Neural cell (in vitro differentiated cells): ENCODE measurements at regions not wholly inside any gene's neighbourhood (a gene's known extent, or its start where the extent isn't known, plus 50 kb on each side); places are given as distances from the start of the nearest gene placed in this dataset.

Experiments
- CTCF ChIP-seq: fragments of 450-650 bp; IDR thresholded peaks from 2 replicates; pipeline ENCODE4 v1.5.1; 2014; ENCODE audit warnings: antibody characterized with exemption, mild to moderate bottlenecking, moderate library complexity; ENCODE audit not compliant: poor library complexity, severe bottlenecking
- TAF1 ChIP-seq: IDR thresholded peaks from 2 replicates; pipeline ENCODE4 v1.6.1; 2012; ENCODE audit warnings: low read depth

- TF ChIP-seq CTCF (peak; percentile 60), TAF1 (no peak)
These were observed 142.9 kb upstream of the ZSWIM2 start for GRCh38 chr2:186991766-186992417.
